ENCODE measurements at regions not wholly inside any gene's neighbourhood (a gene's known extent, or its start where the extent isn't known, plus 50 kb on each side); places are given as distances from the start of the nearest gene placed in this dataset.
A peak's percentile ranks its signal among the peaks of the same experiment; 100 is the strongest.

DNA sequence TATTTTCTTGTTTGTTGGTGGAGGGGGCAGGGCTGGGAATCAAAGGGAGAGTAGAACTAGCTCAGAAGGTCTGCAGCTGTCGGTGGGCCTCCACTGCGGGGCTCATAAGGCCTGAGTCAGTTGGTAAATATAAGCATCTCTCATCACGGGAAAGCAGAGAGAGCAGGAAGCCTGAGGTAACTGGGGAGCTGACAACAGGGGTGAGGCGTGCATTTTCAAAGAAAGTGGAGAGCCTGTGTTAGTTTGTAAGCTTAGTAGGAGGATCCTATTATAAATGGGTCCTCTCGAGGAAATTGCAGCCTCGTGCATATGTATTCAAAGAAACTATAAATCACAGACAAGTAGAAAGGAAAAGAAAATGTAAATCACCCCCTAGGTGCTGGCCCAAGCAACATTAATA lies 221.0 kb upstream of the CDH13 start:
- no peak for DNase-seq (ENCODE audit: low spot score)

- DNase-seq (ENCODE audit: low spot score) = no peak
These were observed 222.0 kb upstream of the CDH13 start for GRCh38 chr16:82404586-82405315.

DNA sequence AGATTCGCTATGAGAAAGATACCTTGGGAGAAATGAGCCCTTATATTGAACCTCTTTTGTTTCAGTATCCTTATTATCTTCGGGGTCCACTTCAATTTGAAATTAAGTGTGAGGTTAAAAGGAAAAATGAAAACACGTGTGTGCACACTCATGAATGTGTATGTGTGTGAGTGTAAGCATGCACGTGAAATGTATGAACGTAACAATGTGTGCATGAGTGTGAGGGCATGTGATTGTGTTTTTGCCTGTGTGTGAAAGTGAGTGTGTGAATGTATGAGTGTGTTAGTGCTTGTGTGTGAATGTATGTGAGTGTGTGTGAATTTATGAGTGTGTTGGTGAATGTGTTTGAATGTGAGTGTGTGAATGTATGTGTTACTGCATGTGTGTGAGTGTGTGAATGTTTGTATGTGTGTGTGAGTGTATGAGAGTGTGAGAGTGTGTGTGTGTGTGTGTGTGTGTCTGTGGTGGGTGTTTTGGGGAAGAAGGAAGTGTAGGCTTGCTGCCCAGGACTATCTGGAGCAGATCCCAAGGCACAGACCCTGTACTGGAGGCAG lies 224.0 kb upstream of the CDH13 start:
- DNase-seq (ENCODE audit: low spot score) = no peak

GRCh38 chr16:82400046-82400445 lies 226.7 kb upstream of the CDH13 start:
- no peak for DNase-seq (ENCODE audit: low spot score)

- DNase-seq (ENCODE audit: low spot score) = no peak
These were observed 226.5 kb upstream of the MPHOSPH6 start for GRCh38 chr16:82396509-82396908.

DNA sequence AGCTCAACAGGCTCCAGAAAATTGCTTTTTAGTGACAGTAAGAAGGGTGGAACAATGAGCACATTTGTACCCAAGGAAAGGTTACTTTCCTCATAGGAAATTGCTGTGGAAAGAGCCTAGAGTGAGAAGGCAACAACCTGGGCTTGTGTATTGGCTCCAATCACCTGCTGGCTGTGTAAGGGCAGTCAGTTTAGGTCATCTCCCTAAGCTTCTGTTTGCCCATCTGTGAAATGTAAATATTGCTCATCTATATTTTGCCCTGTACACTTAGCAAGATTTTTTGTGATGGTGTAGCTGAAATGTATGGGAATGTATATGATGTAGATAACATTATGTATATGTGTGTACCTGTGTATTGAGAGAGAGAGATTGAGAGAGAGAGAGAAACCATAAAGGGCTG lies 225.2 kb upstream of the MPHOSPH6 start:
- DNase-seq (ENCODE audit: low spot score) = no peak

- DNase-seq (ENCODE audit: low spot score) = no peak
These were observed 221.7 kb upstream of the MPHOSPH6 start for GRCh38 chr16:82391690-82392089.

DNA sequence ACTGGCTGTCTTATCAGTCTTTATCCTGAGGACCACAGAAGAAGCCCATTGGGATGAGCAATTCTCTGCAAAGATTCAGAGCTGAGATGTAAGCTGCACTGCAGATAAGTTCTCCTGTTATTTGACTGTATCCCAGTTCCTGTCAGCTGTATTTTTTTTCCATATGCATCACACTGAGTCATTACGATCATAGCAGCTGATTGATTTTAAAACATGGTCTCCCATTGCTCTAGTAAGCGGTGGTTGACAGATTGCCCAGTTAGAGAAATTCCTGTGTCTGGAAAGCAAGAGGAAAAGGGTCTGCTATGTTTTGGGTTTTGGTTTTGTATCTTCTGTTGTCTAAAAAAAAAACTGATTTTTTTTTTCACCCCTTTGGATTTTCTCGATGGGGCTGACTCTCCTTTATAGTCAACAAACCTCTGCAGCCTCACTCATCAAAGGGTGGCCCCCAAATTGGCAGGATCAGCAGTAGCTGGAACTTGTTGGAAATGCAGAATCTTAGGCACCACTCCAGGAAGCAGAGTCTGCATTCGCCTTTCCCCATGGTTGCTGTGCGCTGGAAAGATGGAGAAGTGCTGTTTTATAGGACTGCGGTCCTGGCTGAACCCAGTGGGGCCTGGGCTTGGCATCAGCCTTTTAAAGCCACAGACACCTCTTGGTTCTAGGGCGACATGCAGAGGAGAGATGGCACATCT lies 220.1 kb upstream of the MPHOSPH6 start:
- DNase-seq (ENCODE audit: low spot score) = no peak

DNA sequence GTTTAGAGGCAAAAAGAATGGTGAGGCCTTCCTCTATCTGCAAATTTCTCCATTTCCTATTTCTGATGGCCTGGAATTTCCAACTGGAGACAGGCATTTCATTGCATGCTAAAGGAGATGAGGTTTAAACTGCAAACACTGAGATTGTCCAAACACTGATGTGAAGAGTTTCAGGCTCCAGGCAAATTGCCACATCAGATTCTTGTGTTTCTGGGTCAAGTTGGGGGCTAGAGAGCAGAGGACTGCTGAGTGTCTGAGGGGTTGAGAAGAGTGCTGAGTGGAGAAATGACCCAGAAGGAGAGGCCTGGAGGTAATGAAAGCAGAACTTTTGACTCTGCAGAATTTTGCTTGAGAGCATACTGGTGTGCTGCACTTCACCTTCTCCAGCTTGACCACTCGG lies 216.7 kb upstream of the MPHOSPH6 start:
- no peak for DNase-seq (ENCODE audit: low spot score)

- no peak for DNase-seq (ENCODE audit: low spot score)
These were observed 214.9 kb upstream of the MPHOSPH6 start for GRCh38 chr16:82384949-82385348.

- no peak for DNase-seq (ENCODE audit: low spot score)
These were observed 214.0 kb upstream of the MPHOSPH6 start for GRCh38 chr16:82384017-82384416.

DNA sequence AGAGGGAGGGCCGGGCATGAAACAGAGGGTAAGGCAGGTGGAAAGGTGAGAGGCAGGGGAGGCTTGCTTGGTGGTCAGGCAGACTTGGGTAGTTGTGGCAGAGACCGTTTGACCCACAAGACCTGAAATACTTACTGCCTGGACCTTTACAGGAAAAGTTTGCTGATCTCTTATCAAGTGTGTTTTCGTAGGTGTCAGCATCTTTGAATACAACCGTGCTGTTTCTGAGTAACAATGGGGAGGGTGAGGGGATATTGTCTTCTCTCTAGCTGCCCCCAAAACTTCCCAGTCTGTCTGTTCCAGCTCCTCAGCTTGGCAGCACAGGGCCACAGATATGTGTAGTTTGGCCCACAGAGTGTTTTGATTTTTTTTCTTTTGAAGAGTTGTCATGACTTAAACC lies 212.5 kb upstream of the MPHOSPH6 start:
- DNase-seq (ENCODE audit: low spot score) = no peak

- no peak for DNase-seq (ENCODE audit: low spot score)
These were observed 209.5 kb upstream of the MPHOSPH6 start for GRCh38 chr16:82379551-82379950.

- DNase-seq (ENCODE audit: low spot score) = no peak
These were observed 204.0 kb upstream of the MPHOSPH6 start for GRCh38 chr16:82373976-82374375.

GRCh38 chr16:82370282-82370681 lies 200.3 kb upstream of the MPHOSPH6 start:
- no peak for DNase-seq (ENCODE audit: low spot score)

GRCh38 chr16:82368041-82368440 lies 198.0 kb upstream of the MPHOSPH6 start:
- DNase-seq (ENCODE audit: low spot score) = peak; percentile 12

GRCh38 chr16:82366462-82366861 lies 196.4 kb upstream of the MPHOSPH6 start:
- DNase-seq (ENCODE audit: low spot score) = no peak

- DNase-seq (ENCODE audit: low spot score) = peak; percentile 46
These were observed 194.7 kb upstream of the MPHOSPH6 start for GRCh38 chr16:82364690-82365089.

DNA sequence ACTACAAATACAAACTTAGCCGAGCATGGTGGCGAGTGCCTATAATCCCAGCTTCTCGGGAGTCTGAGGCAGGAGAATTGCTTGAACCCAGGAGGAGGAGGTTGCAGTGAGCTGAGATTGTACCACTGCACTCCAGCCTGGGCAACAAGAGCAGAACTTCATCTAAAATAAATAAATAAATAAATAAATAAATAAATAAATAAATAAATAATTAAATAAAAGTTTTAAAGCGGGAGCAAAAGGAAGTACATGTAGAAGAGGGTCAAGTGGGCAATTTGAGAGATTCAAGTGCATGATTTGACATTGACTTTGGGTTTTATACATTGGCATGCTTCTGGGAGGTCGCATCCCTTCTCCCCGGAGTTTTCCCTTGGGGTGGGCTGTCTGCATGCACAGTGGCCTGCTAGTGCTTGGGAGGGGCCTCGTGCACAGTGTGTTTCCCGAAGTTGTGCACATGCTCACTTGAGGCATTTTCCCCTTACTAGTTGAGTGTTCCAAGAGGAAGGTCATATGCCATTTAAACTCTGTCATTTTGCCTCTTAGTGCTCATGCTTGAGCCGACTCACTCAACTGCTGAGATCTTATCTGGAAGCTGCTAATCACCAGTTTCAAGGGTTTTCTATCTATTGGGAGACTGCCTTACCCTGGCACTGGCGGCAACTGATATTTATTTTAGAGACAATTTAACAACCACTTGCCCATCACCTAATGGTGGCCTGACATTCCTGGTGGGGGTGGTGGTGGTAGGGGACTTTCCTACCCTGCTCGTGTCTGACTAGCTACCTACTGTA lies 193.2 kb upstream of the MPHOSPH6 start:
- no peak for DNase-seq (ENCODE audit: low spot score)

- no peak for DNase-seq (ENCODE audit: low spot score)
These were observed 191.9 kb upstream of the MPHOSPH6 start for GRCh38 chr16:82361885-82362284.

GRCh38 chr16:82360024-82360783 lies 190.2 kb upstream of the MPHOSPH6 start:
- DNase-seq (ENCODE audit: low spot score) = peak; percentile 59

All from SW480 (cell line).